Right ventricle myocardium inferior (tissue), 1 donor: ENCODE measurements at regions not wholly inside any gene's neighbourhood (a gene's known extent, or its start where the extent isn't known, plus 50 kb on each side); places are given as distances from the start of the nearest gene placed in this dataset.
"Not testable (repeated sequence)": the region's sequence is repeated elsewhere in the genome, so short reads cannot be mapped to it uniquely, and the experiment has no call there.

Source experiments
- ATAC-seq: fragments of 200-7000 bp; cut with Tn5 transposase; one replicate; pipeline ENCODE4 v1.9.1; 2020; ENCODE audit warnings: mild to moderate bottlenecking, moderate library complexity
- DNase-seq: peaks from one replicate; pipeline ENCODE4 v3.0.0; 2021; ENCODE audit errors: missing footprints
- intact Hi-C: fragments of 100-400 bp; cut with DNase I; formaldehyde crosslinking; loops from one replicate; pipeline ENCODE4 v1.11.0; 2022
- donor health status: DM: no; HTN: yes; CAD: no; lungs with severe emphysema.

DNA sequence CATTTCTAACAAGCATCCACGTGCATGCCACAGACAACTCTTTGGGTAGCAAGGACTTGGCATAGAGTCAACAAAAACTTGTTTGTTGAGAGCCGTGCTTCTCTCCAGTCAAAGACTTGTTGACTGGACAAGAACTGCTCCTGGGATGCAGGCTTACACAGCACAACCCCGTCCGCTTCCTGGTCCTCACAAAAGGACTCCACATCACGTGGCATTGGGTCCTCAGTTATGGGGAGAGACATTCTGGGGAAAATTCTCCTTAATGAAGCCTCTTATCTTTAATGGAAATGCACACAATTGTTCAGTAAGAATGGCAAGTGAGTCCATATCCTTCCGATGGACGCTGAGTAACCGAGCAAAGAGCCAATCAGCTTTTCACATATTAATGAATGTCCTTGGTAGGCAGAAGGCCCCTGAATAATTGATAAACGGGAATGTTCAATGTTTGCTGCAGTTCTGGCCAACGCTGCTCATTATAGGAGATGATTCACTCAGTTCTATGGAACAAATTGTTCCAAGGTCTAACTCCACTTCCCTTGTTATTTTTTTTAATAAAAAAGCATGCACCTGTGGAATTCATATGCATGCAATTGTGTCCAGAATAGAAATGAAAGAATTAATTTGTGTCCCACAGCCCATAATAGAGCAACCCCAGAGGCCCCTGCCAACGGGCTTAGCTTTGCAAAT lies 97.0 kb upstream of the ZNF366 start:
- ATAC-seq (no peak), DNase-seq (no peak)
- intact Hi-C loops = no loop called here

DNA sequence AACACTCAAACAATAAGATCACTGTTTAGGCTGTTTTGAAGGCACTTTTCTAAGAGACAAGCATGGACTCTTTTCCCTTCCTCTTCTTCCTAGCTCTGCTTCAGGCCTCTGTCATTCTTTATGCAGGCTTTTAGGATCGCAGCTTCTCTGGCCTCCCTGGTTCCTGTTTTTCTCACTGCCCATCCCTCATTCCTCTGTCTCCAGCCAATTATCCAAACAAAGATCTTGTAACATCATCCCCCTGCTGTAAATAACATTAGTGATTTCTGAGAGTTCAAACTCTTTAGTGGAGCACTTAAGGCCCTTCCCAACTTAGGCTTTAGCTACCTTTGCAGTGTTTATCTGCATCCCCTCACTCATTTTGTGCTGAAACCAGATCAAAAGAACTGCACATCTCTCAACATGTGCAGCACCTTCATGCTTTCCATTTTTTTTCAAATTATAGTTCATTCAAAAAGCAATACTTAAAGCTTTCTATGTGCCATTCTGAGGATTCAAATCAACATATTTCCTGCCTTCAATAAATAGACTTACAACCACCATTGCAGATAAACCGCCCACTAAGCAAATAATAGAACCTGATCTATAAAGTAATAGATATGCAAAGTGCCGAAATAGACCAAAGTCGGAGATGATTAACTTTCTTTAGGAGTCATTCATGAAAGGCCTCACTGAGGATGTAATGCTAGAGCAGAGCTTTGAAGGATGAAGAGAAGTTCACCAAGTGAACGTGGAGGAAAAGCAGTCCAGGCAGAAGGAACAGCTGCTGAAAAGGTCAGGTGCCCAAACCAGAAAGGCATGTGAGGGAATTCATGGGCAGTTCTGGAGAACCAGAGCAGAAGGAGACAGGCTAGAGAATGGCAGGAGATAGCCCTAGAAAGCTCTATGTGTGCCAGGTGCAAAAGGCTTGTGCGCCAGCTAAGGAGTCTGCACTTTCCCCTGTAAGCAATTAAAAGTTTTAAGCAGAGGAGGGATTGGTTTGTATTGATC lies 95.8 kb upstream of the ZNF366 start:
- intact Hi-C loops = no loop called here
- no peak for DNase-seq

DNA sequence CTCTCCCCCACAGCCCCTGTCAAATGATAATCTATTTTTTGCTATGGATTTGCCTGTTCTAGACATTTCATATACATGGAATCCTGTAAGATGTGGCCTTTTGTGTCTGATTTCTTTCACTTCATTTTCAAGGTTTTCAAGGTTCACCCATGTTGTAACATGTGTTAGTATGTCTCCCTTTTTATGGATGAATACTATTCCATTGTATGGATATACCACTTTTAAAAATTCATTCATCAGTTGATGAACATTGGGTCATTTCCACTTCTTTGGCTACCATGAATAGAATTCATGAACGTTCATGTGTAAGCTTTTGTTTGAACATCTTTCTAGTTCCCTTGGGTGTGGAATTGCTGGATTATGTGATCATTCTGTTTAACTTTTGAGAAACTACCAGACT lies 94.7 kb upstream of the ZNF366 start:
- ATAC-seq (no peak), DNase-seq (no peak)
- intact Hi-C loops = no loop called here

More for the DNA sequence above, 95.8 kb upstream of the ZNF366 start:
- ATAC-seq = no peak

DNA sequence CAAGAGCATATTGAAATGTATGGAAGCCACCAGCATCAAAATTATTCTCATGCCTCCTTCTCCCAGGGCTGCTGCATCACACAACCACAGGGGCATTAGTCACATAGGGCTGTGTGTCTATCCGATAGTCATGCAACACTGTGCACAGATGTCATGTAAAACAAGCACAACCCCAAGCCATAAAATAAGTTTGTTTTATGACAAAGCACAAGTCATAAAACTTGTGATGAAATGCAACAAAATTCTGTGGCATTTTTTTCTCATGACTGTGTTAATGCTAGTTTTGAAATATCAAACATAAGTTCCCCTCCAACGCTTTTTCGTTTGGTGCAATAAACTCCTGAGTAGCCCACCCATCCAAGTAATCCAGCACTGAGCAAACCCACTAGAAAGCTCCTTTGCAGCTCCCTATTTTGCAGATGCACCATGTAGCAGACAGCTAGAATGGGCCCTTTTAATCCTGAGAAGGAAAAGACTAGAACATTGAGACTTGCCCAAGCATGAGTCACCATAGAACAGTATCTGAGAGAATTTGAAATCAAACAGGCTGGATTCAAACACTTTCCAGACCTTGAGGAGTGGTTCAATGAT lies 93.3 kb upstream of the ZNF366 start:
- ATAC-seq (no peak), DNase-seq (no peak)
- intact Hi-C loops = no loop called here

DNA sequence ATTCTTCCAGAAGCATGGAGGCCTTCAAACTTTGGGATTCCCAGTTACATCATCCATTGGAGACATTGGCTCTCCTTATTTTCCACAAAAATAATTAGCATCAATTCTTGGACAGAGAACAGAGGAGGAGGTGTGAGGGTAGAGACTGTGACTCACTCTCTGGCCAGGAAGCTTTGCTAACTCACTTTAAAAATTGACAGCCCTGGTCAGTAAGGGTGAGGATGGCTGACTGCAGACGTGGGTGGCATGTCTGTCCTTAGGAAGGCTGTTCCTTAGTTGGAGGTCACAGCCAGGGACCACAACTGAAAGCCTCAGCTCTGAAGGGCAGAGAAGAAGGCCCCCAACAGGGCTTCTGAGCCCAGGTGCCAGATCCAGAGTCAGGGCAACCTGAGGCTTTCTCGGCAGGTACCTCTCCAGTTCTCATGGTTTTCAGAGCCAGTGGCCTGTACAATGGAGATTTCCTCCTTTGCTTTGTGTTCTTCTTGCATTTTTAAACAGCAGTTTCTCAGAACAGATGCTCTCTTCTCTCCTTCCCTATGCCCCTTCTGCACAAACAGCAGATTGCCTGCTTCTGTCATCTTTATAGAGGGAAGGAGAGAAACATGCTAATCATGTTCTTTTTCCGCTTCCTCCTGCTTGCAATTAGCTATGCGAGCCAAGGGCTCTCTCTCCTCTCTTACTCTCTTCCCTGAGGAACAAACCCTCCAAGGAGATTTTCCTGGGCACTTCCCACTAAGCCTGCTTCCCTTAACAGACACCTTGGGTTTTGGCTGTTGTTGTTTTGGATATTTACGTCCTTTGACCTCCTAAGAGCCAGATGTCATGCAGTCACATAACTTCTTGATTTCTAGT lies 92.5 kb upstream of the ZNF366 start:
- ATAC-seq (peak; percentile 27), DNase-seq (no peak)
- intact Hi-C loops = no loop called here

DNA sequence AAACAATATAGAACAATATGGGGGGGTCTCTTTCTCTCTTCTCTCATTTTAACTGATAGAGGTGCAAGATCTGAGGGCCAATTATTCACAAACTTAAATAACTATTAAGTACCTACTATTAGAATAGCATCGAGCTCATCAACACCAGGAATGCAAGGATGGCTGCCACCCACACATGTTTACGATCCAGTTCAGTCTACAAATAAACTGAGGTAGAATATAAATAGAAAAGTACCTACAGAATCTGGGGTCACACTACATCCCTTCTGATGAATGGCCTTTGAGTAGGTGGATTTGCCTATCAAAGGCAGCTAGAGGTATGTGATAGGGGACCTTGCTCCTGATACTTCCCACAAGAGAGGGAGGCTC lies 91.8 kb upstream of the ZNF366 start:
- DNase-seq (no peak), ATAC-seq (no peak)
- intact Hi-C loops = no loop called here

DNA sequence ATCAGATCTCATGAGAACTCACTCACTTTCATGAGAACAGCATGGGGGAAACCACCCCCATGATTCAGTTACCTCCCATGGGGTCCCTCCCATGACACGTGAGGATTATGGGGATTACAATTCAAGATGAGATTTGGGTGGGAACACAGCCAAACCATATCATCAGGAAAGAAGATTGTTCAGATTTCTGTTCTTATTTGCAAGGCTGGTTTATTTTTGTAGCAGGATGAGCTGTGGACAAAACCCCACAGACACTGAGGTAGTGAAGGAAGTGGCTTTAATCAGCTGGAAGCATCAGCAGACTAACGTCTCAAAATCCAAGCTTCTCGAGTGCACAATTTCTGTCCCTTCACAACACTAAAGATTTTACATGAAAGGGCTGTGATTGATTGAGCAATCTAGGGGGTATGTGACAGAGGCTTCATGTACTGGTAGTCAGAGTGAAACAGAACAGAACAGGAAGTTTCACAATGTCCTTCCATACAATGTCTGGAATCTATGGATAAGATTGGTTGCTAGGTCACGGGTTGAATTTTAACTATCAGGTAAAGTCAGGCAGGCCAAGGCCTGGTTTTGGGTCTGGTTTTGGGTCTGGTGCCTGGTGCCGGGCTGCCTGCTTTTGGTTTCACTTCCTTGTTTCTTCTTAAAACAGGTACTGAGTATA lies 91.3 kb upstream of the ZNF366 start:
- intact Hi-C loops = no loop called here
- DNase-seq = no peak
- no peak for ATAC-seq

DNA sequence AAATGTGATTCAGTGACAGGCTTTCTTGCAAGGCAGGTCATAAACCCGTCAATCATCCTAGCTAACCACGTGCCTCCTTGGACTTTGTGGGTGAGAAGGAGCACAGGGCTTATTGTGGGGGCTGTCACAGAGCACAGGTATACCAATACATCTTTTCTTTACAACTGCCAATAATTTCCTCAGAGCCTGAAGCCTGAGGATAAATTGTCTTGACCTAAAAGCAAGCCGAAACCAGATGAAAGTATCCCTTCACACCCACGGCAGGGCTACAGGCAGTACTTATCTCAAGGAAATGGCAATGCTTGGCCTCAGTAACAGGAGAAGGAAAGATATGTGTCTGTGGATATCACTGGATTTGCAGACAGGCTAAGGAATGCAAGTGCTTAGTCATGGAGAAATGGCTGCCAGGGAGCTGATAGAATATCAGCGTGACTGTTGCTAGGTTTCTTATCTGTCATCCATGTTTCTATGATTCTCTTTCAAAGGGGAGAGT lies 90.3 kb upstream of the ZNF366 start:
- intact Hi-C loops = no loop called here
- ATAC-seq = peak; percentile 62
- no peak for DNase-seq

DNA sequence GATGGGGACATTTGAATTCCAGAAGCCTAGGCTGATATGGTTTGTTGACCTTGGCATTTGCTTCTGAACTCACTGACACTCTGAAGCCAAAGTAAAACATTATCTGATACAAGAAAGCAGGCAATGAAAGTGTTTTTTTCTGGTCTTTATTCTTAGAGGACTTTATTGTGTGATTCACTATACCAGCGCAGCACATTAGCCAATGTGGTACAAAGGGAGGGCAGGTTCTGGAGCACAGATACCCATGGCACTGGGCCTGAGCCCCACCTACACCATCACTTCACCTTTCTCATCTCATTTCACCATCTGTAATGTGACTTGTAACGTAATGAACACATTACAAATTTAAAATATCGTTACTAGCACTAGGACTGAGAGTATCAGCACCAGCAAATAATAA lies 89.7 kb upstream of the ZNF366 start:
- intact Hi-C loops = no loop called here
- DNase-seq (no peak), ATAC-seq (no peak)

DNA sequence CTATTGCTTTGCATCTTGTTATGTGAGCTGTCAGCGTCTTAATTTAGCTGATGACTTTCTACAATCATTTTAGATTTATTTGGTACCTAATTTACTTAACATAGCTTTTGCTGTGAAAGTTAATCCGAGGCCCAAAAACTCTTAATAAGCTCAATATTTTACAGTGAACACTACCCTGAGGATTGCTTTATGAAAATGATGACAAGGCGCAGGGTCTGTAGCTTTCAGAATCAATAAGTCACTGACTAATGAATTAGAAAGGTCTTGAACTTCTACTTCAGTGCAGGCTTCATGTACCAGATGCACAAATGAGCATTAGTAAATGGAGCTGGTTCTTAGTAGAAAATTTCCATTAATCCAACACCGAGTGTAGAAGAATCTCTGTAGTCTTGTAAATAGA lies 81.4 kb upstream of the ZNF366 start:
- ATAC-seq = no peak
- intact Hi-C loops = no loop called here

DNA sequence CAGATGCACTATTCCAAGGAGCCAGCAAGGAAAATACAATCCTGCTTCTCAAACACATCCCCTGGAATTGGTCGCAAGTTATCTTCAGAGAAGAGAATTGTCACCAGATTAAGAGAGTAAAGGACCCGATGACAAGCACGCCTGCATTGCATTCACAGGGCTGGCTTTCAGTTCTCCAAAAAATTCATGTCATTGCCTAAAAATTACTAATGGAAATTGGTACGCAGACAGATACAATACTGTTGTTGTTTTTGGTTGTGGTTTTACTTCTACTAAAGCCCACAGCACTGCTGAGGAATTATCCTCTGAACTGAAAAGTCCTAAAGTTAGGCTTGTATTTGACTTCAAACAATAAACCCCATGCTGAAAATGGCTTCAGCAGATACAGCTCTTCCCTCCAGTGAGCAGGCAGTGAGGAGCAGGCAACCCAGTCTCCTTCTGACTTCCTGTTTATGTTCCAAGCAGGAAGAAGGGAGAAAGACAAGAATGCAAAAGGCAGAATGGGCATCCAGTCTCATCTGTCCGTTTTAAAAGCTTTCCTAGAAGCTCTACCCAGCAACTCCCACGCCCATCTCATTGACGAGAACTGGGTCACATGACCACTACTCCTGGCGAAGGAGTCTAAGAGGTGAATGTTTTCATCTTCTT lies 80.6 kb upstream of the ZNF366 start:
- DNase-seq = no peak
- intact Hi-C loops = no loop called here
- no peak for ATAC-seq

More for the DNA sequence above, 81.4 kb upstream of the ZNF366 start:
- DNase-seq = no peak

DNA sequence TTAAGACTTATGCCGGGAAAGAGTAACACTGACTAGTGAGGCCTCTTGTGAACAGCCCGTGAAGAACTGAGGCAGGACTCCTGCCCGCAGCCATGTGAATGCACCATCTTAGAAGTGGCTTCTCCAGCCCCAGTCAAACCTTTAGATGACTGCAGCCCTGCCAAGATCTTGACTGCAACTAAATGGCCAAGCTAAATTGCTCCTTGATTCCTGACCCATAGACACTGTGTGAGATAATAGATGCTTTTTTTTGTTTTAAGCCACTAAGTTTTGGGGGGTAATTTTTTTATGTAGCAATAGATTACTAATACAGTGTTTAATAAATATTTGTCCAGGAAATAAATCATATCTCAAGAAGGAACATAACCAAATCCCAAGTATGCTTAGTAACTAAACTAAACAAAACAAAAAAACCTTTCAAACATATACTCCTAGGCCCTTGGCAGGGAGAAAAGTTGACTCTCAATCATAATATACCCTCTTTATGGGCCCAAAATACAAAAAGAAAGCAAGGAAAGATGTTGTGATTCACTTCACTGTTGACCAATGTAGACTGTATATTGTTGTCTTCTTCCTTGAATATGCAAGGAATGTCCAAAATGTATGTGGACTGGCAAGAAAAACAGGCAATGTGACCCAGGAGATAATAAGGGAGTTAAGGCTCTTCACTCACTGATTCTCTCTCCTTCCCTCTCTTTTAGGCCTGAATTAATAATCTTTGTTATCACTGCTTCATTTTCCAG lies 79.7 kb upstream of the ZNF366 start:
- intact Hi-C loops = no loop called here
- DNase-seq = no peak
- no peak for ATAC-seq

DNA sequence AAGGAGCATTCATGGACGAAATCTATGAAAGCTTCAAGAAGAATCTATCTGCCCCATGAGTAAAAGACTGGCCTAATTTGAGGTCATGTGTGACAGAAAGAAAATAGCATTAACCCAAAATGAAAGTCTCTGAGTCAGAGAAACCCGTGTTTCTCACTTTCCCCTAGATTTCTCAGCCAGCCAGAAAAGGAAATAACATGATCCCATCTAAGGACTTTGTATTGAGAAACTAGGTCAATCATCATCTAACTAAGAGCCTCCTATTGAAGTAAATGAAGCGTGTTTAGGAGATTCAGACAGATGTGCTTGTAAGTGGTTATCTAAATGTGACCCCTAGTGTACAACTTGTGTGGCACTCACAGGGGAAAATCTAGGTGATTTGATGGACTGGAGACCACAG lies 77.3 kb upstream of the ZNF366 start:
- ATAC-seq (no peak), DNase-seq (no peak)
- intact Hi-C loops = no loop called here

DNA sequence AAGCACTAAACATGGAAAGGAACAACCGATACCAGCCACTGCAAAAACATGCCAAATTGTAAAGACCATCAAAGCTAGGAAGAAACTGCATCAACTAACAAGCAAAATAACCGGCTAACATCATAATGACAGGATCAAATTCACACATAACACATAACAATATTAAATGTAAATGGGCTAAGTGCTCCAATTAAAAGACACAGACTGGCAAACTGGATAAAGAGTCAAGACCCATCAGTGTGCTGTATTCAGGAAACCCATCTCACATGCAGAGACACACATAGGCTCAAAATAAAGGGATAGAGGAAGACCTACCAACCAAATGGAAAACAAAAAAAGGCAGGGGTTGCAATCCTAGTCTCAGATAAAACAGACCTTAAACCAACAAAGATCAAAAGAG lies 72.1 kb upstream of the ZNF366 start:
- DNase-seq, intact Hi-C loops, ATAC-seq: not testable (repeated sequence)

DNA sequence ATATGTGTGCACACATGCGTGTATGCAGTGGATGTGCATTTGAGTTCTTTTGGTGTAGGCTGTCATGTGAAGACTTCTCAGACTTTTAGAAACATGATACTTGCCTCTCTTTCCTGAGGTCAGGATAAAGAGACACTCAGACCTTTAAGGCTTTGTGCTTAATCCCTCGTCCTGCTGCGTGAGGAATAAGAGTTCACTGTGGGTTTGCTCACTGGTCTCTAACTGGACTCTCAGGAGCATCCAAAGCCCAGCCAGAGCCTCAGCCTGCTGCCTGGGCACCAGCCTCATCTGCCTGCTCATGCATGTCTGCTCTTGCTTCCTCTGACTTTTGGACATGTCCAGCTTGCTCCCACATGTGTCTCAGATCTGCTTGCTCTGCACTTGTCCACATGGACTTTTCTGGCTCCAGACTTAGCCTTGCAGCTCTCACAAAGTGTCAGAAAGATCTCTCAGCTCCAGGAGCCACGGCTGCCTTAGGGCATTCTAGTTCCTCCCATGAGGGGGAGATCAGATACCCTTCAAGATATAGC lies 65.1 kb upstream of the ZNF366 start:
- DNase-seq = no peak
- no peak for ATAC-seq
- intact Hi-C loops = no loop called here

DNA sequence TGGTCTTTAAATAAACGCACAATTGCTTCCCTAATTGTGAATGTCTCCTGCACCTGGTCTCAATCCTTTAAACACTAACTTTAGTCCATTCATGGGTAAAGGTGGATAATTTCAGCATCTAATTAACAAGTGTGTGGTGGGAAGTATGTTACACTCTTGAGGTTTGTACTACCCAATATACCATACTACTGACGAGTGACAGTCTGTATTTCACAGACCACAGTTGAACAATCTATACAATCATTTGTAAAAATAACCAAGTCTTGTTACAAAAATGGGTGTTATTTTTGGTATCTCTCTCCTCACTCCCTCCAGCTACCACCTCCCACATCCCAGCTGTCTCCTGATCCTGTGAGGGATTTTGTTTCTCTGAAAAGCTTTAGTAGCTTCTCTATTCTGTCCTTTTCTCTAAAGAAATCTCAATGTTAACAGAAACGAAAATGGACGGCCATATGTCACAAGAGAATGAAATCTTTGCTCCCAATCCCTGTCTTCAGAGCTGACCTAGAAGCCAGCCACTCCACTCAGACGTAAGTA lies 62.3 kb upstream of the ZNF366 start:
- intact Hi-C loops = no loop called here
- ATAC-seq (no peak), DNase-seq (no peak)

DNA sequence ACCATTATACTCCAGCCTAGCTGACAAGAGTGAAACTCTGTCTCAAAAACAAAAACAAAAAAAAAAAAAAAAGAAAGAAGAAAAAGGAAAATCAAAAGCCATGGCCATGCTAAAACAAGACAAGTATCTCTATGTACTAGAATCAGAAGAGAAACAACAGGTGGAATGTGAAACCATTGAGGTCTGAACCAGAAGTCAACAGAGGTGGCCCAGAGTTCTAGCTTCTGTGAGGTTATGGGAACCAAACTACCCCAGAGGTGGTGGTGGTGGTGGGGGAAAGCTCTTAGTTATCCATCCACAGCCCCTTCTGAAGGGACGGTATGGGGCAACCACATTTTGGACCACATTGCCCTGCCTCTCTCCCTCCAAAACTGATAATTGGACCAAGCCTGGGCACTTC lies 59.5 kb upstream of the ZNF366 start:
- intact Hi-C loops = no loop called here
- ATAC-seq (no peak), DNase-seq (no peak)
